ENCODE measurements at regions not wholly inside any gene's neighbourhood (a gene's known extent, or its start where the extent isn't known, plus 50 kb on each side); places are given as distances from the start of the nearest gene placed in this dataset.

DNA sequence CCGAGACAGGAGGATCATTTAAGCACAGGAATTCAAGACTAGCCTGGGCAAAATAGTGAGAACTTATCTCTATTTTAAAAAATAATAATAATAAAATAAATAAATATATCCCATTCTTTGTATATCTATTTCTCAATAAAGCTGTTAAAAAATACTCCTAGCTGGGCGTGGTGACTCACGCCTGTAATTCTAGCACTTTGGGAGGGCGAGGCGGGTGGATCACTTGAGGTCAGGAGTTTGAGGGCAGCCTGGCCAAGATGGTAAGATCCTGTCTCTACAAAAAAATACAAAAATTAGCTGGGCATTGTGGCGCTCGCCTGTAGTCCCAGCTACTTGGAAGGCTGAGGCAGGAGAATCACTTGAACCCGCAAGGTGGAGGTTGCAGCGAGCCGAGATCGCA lies 75.7 kb upstream of the TBX3 start:
- TF ChIP-seq POLR2AphosphoS5 (IDR thresholded peaks at IDR 0.05) (no peak), EP300 (IDR thresholded peaks at IDR 0.05; ENCODE audit: low read depth) (no peak), POLR2A (IDR thresholded peaks at IDR 0.05) (no peak), CTCF (IDR thresholded peaks at IDR 0.05) (no peak)
- H3K9me3 ChIP-seq = no peaks in the 10 kb centered on the region
- H3K4me1 ChIP-seq = no peaks in the 10 kb centered on the region
- H3K4me3 ChIP-seq = no peak overlapping the region
- in situ Hi-C loops (cut with MboI; ENCODE audit: low pct_ligation_motif_present in 1 of 4, low pct_unique_long_range_greater_than_20kb in 1 of 4, low sequenced_read_pairs in 3 of 4) (no loop called here), intact Hi-C loops (cut with DNase I; ENCODE audit: low total_unique reads) (no loop called here)
- 89 to 92% methylated on average over 7 to 11 of the region's 11 CpGs for WGBS, 2 donors (ENCODE audit: low coverage in 1 of 2)
- no peaks in the 10 kb centered on the region for H3K27me3 ChIP-seq
- no peaks in the 10 kb centered on the region for H3K36me3 ChIP-seq
- DNase-seq = no peak
- no peak overlapping the region for H3K27ac ChIP-seq

- Histone ChIP-seq H3K9me3 (no peaks in the 10 kb centered on the region), H3K27ac (no peak overlapping the region), H3K4me3 (no peak overlapping the region), H3K36me3 (no peaks in the 10 kb centered on the region), H3K27me3 (no peaks in the 10 kb centered on the region), H3K4me1 (no peaks in the 10 kb centered on the region)
- TF ChIP-seq POLR2A (IDR thresholded peaks at IDR 0.05) (no peak), CTCF (IDR thresholded peaks at IDR 0.05) (no peak)
- DNase-seq = no peak
- 67 to 71% methylated on average over 3 to 4 of the region's 4 CpGs for WGBS, 2 donors (ENCODE audit: low coverage in 1 of 2)
- in situ Hi-C loops (cut with MboI; ENCODE audit: low pct_ligation_motif_present in 1 of 4, low pct_unique_long_range_greater_than_20kb in 1 of 4, low sequenced_read_pairs in 3 of 4) = no loop called here
- intact Hi-C loops (cut with DNase I; ENCODE audit: low total_unique reads) = no loop called here
Observed at GRCh38 chr12:114757684-114758325, 73.8 kb upstream of the TBX3 start.

DNA sequence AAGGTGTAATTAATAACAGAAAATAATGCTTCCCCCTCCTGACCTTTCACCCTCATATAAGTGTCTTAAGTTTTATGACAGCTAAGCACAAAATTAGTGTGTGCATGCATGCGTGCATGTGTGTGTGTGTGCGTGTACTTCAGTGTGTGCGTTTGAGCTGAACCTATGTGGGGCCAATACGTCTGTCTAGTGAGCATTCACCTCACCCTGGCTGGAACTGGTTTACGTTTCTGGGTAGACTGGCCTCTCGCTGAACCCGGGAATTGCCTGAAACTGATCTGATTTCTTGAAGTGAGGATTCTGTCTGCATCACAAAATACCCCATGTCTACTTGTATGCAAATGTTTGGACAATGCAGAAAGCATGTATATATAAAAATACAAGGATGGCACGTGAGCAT lies 68.2 kb upstream of the TBX3 start:
- Histone ChIP-seq H3K4me3 (no peak overlapping the region), H3K36me3 (no peaks in the 10 kb centered on the region), H3K4me1 (no peaks in the 10 kb centered on the region), H3K27me3 (no peaks in the 10 kb centered on the region), H3K9me3 (no peaks in the 10 kb centered on the region), H3K27ac (no peak overlapping the region)
- in situ Hi-C loops (cut with MboI; ENCODE audit: low pct_ligation_motif_present in 1 of 4, low pct_unique_long_range_greater_than_20kb in 1 of 4, low sequenced_read_pairs in 3 of 4) = no loop called here
- 80 to 83% methylated on average over 1 to 8 of the region's 8 CpGs for WGBS, 2 donors (ENCODE audit: low coverage in 1 of 2)
- intact Hi-C loops (cut with DNase I; ENCODE audit: low total_unique reads) = no loop called here
- TF ChIP-seq CTCF (IDR thresholded peaks at IDR 0.05) = no peak
- TF ChIP-seq POLR2A (IDR thresholded peaks at IDR 0.05) = no peak
- TF ChIP-seq POLR2AphosphoS5 (IDR thresholded peaks at IDR 0.05) = no peak
- no peak for TF ChIP-seq EP300 (IDR thresholded peaks at IDR 0.05; ENCODE audit: low read depth)
- no peak for DNase-seq

DNA sequence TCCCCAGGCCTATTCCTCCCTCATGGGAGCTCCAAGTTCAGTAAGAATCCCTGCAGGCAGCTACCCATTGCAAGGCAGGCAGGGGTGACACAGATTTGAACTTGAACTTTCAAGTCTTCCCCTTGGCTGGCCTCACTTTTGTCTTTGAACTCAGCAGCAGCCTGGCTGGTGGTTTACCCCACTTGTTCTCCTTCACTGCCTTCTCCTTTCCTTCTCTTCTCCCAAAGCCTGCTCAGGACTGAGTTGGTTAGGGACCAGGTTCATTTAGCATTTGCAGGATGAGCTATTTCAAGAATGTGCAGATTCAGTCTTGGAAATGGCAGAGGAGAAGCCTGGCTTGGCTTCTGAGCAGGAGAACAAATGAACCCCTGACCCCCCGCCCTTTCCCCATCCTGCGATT lies 67.7 kb upstream of the TBX3 start:
- intact Hi-C loops (cut with DNase I; ENCODE audit: low total_unique reads) (no loop called here), in situ Hi-C loops (cut with MboI; ENCODE audit: low pct_ligation_motif_present in 1 of 4, low pct_unique_long_range_greater_than_20kb in 1 of 4, low sequenced_read_pairs in 3 of 4) (no loop called here)
- no peaks in the 10 kb centered on the region for H3K9me3 ChIP-seq
- no peaks in the 10 kb centered on the region for H3K36me3 ChIP-seq
- WGBS, 2 donors (ENCODE audit: low coverage in 1 of 2) = 85 to 94% methylated on average over 2 of the region's 2 CpGs
- TF ChIP-seq CTCF (IDR thresholded peaks at IDR 0.05) (no peak), POLR2A (IDR thresholded peaks at IDR 0.05) (no peak), POLR2AphosphoS5 (IDR thresholded peaks at IDR 0.05) (no peak), EP300 (IDR thresholded peaks at IDR 0.05; ENCODE audit: low read depth) (no peak)
- H3K4me3 ChIP-seq = no peak overlapping the region
- no peak overlapping the region for H3K27ac ChIP-seq
- no peaks in the 10 kb centered on the region for H3K27me3 ChIP-seq
- no peak for DNase-seq
- no peaks in the 10 kb centered on the region for H3K4me1 ChIP-seq
